CD4-positive, alpha-beta T cell treated with Interleukin-21 for 1 hour (primary cell): ENCODE measurements at regions not wholly inside any gene's neighbourhood (a gene's known extent, or its start where the extent isn't known, plus 50 kb on each side); places are given as distances from the start of the nearest gene placed in this dataset.
"Not testable (repeated sequence)": the region's sequence is repeated elsewhere in the genome, so short reads cannot be mapped to it uniquely, and the experiment has no call there.

Source experiments
- DNase-seq: peaks from one replicate; pipeline ENCODE4 v3.0.0-alpha.2; 2020

DNA sequence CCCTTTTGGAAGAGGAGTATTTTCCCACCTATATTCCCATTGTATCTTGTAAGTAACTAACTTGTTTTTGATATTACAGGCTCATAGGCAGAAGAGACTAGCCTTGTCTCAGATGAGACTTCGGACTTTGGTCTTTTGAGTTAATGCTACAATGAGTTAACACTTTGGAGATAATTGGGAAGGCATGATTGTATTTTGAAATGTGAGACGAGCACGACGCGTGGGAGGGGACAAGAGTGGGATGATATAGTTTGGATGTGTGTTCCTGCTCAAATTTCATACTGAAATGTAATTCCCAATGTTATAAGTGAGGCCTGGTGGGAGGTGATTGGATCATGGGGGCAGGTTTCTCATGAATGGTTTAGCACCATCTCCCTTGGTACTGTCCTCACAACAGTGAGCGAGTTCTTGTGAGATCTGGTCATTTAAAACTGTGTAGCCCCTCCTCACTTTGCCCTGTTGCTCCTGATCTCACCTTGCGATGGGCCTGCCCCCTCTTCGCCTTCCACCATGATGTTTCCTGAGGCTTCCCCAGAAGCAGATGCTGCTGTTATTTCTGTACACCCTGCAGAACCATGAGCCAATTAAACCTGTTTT lies 721.5 kb upstream of the CTNND2 start:
- DNase-seq = no peak

DNA sequence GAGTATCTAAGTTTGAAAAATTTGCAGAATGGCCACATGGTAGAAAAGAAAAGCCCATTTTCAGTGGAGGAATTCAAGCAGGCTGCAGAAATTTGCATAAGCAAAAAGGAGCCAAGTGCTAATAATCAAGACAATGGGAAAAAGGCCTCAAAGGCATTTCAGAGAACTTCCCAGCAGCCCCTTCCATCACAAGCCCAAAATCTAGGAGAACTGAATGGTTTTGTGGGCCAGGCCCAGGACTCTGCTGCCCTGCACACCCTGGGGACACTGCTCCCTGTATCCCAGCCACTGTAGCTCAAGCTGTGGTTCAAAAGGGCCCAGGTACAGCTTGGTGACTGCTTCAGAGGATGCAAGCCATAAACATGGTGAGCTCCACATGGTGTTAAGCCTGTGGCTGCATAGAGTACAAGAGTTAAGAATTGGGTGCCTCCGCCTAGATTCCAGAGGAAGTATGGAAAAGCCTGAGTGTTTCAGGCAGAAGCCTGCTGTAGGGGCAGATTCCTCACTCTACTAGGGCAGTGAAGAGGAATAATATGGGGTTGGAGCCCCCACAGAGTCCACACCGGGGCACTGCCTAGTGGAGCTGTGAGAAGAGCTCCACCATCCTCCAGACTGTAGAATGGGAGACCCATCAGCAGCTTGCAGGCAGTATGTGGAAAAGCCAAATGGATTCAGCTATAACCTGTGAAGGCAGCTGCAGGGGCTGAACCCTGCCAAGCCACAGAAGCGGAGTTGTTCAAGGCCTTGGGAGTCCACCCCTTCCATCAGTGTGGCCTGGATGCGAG lies 720.7 kb upstream of the CTNND2 start:
- no peak for DNase-seq

DNA sequence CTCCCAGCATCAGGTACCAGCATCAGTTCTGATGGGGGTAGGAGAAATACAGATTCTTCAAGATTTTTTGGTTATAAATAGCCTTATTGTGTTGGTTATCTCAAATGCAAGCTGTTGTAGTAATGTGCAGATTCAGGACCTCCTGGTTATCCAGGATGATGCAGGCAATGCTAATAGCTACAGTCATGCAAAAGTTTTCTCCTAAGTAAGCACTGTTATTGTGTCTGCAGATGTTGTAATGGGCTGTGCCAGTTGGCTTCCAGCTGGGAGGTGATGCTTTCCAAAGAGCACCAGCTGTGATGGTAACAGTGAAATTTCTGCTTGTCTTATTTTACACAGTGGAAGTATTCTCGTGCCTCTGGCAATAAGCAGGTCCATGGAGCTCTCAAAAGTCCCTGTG lies 719.2 kb upstream of the CTNND2 start:
- no peak for DNase-seq

DNA sequence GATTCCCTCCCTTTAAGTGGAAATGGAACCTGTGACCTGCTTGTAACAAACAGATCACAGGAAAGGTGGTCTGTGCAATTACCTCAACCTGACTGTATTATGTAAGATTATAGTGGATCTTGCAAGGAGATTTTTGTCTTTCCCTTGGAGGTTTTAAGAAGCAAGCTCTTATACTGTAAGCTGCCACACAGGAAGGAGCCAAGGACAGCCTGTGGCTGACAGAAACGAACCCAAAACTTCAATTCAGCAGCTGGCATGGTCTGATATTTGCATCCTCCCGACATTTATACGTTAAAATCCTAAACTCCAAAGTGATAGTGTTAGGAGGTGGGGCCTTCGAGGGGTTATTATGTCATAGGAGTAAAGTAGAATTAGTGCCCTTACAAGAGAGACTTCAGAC lies 711.8 kb upstream of the CTNND2 start:
- no peak for DNase-seq

DNA sequence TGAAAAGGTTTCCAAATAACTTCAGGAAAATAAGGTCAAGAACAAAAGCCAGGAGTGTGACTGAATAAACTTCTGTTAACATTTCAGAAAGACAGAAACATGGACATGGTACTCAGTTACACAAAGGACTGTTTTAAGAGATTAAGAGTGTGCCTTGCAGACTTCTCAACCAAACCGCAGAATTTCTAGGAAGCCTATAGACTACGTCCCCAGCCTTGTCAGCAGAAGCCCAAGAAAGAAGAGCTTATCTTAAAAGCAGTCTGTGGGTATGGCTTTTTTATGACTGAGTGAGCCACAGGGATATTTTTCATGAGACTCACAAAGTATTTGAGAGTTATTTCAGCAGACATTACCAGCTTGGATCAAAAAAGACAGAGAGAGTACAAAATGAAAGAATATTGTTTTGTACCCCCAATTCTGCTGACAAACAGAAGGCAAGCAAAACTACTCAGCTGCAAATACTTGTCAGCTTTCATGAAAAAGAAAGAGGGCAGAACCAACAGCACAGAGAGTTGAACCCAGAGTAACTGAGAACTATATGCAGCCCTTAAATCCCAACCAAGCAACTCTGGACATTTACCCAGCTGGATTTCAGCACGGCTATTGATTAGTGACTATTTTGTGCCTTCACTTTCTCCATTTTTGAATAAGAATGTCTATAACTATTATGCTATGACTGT lies 711.0 kb upstream of the CTNND2 start:
- DNase-seq = no peak

DNA sequence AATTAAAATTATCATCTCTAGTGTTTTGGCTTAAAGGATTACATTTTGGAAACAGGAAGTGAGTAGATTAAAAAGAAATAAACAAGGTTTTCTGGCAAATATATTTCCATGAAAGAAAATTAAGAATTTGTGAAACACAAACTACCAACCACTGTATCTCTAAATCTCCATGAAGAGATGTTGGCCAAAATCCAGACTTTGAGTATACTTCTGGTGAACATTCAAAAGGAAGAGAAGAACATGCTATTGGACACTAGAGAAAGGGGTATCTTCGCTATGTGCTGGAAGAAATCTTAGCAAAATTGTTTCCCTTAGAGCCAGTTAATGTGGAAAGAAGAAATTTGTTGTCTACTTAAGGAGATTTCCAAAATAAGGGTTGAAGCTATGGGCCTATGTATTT lies 710.4 kb upstream of the CTNND2 start:
- no peak for DNase-seq

DNA sequence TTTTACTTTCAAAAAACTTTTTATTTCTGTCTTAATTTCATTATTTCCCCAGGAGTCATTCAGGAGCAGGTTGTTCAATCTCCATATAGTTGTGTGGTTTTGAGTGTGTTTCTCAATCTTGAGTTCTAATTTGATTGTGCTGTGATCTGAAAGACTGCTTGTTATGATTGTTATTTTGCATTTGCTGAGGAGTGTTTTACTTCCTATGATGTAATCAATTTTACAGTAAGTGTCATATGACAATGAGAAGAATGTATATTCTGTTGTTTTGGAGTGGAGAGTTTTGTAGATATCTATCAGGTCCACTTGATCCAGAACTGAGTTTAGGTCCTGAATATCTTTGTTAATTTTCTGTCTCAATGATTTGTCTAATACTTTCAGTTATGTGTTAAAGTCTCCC lies 706.9 kb upstream of the CTNND2 start:
- no peak for DNase-seq

DNA sequence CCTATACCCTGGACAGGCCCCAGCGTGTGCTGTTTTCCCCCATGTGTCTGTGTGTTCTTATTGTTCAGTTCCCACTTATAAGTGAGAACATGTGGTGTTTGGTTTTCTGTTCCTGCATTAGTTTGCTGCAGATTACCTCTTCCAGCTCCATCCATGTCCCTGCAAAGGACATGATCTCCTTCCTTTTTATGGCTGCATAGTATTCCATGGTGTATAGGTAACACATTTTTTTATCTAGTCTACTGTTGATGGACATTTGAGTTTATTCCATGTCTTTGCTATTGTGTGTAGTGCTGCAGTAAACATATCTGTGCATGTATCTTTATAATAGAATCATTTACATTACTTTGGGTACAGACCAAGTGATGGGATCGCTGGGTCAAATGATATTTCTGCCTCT lies 703.6 kb upstream of the CTNND2 start:
- DNase-seq = not testable (repeated sequence)

DNA sequence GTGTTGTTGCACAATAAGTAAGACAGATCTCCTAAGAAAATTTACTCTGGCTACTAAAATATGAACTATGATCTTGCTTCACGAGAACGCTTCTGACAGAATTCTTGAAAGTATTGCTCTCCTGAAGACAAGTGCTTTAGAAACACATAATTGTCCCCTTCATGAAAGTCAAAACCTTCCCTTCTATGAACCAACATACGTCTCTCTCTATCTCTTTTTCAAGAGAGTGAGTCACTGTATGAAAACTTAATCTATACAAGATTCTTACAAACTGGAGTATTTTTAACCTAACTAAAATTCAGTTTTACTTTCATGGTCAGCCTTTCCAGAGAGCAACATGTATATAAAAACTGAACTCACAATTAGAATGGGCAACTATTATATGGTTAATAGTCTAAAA lies 688.0 kb upstream of the CTNND2 start:
- no peak for DNase-seq

DNA sequence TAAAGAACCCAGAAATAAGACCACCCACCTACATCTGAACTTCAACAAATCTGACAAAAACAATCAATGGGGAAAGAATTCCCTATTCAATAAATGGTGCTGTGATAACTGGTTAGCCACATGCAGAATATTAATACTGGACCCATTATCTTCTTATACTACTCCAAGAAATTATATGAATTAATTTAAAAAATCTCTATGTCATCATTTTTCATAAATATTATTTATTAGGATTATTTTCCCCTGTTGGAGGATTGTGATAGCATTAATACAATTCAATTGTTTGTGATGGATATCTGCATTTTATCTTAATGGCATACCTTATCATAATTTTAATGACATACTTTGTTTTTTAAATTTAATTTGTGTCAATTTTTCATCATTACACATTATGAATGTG lies 682.2 kb upstream of the CTNND2 start:
- no peak for DNase-seq

DNA sequence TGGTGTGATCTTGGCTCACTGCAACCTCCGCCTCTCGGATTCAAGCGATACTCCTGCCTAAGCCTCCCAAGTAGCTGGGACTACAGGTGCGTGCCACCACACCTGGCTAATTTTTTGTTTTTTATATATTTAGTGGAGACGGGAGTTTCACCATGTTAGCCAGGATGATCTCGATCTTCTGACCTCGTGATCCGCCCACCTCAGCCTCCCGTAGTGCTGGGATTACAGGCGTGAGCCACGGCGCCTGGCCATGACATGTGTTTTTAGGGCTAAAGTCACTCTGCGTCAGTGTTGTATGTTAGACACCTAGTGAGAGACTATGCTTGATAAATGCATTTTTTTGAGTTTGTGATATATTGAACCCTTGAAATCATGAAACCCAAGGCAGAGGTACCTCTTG lies 674.6 kb upstream of the CTNND2 start:
- not testable (repeated sequence) for DNase-seq

DNA sequence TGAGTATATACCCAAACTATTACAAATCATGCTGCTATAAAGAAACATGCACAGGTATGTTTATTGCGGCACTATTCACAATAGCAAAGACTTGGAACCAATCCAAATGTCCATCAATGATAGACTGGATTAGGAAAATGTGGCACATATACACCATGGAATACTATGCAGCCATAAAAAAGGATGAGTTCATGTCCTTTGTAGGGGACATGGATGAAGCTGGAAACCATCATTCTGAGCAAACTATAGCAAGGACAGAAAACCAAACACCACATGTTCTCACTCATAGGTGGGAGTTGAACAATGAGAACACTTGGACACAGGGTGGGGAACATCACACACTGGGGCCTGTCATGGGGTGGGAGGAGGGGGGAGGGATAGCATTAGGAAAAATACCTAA lies 672.7 kb upstream of the CTNND2 start:
- DNase-seq = not testable (repeated sequence)

DNA sequence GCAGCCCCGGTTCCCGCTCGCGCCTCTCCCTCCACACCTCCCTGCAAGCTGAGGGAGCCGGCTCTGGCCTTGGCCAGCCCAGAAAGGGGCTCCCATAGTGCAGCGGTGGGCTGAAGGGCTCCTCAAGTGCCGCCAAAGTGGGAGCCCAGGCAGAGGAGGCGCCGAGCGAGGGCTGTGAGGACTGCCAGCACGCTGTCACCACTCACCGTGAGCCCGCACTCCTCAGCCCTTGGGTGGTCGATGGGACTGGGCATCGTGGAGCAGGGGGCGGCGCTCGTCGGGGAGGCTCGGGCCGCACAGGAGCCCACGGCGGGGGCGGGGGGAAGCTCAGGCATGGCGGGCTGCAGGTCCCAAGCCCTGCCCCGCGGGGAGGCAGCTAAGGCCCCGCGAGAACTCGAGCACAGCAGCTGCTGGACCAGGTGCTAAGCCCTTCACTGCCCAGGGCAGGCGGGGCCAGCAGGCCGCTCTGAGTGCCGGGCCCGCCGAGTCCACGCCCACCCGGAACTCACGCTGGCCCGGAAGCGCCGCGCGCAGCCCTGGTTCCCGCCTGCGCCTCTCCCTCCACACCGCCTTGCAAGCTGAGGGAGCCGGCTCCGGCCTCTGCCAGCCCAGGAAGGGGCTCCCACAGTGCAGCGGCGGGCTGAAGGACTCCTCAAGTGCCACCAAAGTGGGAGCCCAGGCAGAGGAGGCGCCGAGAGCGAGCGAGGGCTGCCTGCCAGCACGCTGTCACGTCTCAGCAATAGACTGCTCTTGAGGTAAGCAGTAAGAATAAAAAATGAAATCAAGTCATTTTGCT lies 670.2 kb upstream of the CTNND2 start:
- not testable (repeated sequence) for DNase-seq

DNA sequence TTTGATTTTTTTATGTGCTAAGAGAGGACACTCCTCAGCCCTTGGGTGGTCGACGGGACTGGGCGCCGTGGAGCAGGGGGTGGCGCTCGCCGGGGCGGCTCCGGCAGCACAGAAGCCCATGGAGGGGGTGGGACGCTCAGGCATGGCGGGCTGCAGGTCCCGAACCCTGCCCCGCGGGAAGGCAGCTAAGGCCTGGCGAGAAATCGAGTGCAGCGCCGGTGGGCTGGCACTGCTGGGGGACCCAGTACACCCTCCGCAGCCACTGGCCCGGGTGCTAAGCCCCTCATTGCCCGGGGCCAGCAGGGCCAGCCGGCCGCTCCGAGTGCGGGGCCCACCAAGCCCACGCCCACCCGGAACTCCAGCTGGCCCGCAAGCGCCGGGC lies 669.7 kb upstream of the CTNND2 start:
- DNase-seq = not testable (repeated sequence)

DNA sequence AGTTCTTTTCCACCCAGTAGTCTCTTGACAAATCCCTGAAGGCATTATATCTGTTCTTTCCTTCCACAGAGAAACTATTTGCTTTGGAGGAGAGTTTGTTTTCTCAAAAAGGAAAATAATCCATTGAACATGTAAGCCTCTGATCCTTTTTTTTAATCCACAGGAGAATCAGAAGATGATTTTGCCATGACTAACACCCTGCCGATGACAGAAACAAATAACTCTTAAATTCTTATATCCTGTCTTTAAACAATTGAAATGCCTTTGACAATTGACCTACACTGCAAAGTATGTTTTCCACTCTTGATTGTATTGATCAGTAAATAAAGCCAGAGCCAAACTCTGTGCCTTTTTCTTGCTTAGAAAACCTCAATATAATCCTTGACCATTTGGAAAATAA lies 666.4 kb upstream of the CTNND2 start:
- no peak for DNase-seq

DNA sequence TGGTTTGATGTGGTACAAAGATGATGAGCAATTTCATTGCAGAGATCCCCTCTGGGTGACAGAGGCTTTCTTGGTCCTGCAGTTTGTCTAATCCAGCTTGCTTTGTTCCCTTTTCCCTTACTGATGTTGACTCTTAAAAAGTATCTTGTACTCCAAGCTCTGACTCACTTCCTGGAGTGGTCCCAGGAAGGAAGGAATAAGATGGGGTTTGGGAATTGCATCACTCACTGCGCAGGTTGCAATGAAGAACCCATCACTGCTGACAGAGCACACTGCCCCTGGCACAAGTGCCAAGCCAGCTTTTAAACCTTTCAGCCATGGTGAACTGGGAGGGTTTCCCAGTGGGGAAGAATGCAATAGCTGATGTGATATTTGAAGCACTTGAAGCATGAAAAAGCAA lies 662.2 kb upstream of the CTNND2 start:
- no peak for DNase-seq

DNA sequence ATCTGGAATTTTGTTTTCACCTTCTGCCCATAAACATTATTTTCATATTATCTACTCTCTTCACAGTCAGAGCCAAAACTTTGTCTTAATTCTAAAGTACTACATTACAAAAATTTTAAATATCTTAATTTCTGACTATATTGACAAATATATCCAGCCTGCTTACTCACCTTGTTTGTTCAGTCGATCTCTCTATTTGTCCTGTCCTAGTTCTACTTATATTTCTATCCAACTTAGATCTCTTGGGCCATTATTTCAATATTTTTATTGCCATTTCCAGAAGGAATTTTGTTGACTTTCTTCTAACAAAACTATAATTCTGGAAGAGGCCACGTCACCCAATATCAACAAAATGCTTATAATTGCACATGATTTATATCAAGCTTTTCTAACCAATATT lies 652.8 kb upstream of the CTNND2 start:
- DNase-seq = no peak

DNA sequence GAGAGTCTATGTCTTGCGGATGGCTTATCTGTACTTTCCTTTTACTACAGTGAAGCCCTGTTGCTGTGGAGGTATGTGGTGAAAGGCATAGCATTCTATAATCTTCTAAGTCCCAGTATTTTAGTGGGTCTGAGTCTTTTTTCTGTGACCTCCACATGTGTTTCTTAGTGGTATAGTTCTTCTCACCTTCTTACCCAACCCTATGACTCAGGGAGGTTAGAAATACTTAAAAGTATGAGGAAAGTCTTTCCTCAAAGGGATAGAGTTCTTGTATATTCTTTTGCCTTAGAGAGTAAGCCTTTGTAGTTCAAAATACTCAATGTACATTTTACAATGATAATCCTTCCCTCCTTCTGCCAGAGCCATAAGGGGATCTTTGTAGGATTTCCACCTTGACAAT lies 621.9 kb upstream of the CTNND2 start:
- no peak for DNase-seq

DNA sequence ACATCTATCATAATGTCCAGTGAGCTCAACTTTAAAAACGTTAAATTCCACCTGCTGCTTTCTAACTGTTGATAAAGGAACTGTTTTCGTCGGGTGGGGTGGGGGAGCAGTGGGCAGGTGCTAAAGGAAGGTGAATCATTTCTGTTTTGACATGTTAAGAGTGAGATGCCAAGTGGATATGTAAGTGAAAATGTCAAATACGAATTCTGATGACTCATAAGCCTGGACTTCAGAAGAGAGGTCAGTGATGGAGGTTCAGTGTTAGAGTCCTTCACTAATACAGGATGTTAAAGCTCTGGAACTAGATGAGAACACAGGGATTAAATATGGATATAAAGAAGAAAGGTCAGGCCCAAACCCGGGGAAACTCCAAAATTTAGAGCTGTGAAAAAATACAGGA lies 617.9 kb upstream of the CTNND2 start:
- no peak for DNase-seq

DNA sequence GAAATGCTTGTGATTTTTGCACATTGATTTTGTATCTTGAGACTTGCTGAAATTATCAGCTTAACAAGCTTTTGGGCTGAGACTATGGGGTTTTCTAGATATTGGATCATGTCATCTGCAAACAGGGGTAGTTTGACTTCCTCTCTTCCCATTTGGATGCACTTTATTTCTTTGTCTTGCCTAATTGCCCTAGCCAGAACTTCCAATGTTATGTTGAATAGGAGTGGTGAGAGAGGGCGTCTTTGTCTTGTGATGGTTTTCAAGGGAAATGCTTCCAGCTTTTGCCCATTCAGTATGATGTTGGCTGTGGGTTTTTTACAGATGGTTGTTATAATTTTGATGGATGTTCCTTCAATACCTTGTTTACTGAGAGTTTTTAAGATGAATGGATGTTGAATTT lies 600.7 kb upstream of the CTNND2 start:
- not testable (repeated sequence) for DNase-seq

DNA sequence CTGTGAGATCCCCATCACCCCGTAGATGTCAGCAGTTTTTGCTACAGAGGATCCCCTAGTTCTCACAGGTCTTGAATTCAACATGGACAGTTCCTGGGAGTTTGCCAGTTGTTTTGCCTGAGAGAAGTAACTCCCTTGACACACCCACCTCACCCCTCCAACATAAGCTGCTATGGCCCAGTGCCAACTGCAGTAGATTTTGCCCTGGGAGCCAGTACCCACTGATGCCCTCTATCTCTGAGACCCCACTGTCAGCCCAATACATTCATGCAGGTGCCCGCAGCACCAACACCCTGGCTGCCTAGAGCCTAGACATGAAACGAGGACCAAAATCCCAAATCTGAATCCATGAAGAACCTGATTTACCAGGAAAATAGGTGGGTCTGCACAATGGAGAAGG lies 583.9 kb upstream of the CTNND2 start:
- no peak for DNase-seq

DNA sequence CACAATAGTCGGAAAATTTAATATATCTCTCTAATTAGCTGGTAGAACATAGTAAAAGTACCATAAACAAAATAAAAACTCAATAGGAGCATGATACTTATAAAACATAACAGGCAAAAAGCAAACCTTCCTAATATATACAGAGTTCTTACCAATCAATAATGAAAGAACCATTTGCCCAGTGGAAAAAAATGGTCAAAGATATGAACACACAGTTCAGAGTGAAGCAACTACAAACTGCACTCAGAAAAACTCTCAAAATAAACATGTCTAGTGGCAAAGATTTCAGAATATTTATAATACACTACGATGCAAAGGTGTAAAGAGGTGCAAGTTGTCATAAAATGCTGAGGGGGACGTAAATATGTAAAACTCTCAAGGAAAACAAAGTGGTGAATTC lies 576.2 kb upstream of the CTNND2 start:
- DNase-seq = no peak

DNA sequence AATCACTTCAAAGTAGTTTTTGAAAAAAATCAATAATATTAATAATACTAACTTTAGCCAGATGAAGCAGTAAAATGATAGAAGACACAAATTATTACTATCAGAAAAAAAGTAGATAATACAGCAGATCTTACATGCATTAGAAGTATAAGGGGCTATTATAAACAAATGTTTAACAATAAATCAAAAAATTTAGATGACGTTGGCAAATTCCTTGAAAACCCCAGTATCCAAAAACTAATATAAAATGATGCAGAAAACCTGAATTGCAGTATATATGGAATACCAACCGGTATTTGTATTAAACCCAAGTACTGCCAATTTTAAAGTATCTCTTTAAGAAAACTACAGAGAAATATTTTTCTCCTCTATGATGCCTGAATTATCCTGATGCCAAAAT lies 573.3 kb upstream of the CTNND2 start:
- DNase-seq = no peak

DNA sequence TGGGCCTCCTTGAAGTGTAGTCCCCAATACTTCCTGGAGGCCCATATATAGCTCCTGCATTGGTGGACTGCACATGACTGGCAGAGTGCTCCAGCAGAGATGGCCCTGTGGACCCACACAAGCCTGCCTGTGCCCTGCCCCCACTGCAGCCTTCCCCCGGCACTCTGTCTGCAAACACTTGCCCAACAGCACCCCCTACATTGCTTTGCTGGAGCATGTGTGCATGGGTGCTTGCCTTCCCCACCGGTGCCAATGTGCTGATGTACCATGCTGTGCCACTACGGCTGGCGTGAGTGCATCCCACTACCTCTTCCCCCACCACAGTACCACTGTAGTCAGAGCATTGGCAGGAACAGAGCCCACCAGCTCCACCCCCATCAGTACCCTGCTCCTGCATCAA lies 563.6 kb upstream of the CTNND2 start:
- no peak for DNase-seq
